GM21723 (cell line): ENCODE measurements at regions not wholly inside any gene's neighbourhood (a gene's known extent, or its start where the extent isn't known, plus 50 kb on each side); places are given as distances from the start of the nearest gene placed in this dataset.

Experiments
- ATAC-seq: cut with Tn5 transposase; IDR thresholded peaks from one replicate; pipeline ENCODE4 v1.9.1; 2021; ENCODE audit warnings: mild to moderate bottlenecking, moderate library complexity; ENCODE audit not compliant: unreplicated experiment

DNA sequence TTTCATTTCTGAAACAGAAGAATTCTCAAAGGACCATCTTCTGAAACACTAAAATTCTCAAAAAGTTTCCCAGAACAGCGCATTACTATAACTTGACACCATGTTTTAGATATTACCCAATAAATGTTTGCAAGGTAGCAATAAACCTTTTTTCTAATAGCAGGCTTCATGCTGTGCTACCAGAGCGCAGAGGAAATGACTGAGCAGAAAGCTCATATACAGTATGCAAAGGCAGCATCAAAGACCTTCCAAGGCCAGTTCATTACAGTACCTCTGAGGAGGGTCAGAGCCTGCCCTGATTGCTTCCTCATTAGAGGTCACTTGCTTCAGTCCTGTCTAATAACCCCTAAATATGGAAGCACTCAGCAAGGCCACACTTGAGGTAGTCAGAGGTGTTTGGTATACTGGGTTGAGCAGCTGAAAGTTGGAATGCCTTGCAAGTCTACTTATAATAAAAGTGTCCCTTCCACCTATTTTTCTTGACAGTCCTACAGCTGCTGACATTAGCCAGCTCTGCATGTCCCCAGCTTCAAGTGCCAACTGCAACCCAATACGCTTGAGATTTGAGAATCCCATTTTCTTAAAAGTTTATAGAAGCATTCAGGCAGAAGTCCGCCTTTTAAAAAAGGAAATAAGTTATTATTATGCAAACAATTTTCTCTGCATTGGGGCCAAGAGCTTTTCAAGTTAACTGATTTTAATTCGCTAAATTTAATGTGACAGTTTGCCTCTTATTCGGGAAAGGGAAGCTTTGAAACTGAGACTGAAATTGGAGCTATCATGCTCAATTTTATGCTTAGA lies 207.2 kb downstream of the ZC3H11B start:
- no peak for ATAC-seq

- ATAC-seq: no peak
Measured at GRCh38 chr1:219404629-219405028, 208.3 kb downstream of the ZC3H11B start.

- ATAC-seq: no peak
Measured at GRCh38 chr1:219402925-219403324, 210.0 kb downstream of the ZC3H11B start.

DNA sequence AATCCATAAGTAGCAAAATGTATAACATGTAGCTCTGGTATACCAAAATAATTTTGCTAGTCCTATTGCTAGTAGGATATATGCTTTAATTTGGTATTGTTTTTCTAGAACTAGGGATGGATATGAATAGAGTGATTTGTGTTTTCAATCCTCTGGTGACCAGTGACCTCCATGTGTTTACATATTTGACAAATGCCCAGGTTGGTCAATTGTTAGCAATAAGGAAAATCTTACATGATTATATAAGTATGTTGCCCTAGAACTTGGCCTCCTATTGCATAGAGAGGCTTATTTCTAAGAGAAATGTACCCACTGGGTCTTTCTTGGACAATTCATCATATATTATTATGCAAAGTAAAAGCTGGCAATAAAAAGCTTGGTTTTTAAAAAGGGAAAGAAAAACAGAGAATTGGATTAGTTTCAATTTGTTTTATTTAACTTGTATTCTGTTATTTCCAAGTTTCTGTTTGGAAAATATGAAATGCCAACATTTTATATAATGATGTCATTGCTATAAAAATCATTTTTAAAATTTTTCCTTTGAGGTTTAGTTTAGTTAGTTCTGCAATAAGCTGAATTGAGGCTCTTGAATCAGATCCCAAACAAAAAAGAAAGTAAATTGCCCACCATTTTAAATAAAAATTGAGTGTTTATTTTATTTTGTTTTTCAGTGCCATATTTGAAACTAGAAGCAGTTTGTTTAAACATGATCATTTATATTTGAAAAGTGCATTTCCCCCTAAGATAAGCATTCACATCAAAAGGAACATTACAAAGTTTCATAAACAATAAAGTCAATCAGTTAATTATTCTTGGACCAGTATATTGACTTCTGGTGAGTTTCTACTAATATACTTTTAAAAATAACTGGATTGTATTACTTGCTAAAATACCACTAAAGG lies 210.9 kb downstream of the ZC3H11B start:
- no peak for ATAC-seq

- no peak for ATAC-seq
Measured at GRCh38 chr1:219399446-219399845, 213.5 kb downstream of the ZC3H11B start.

DNA sequence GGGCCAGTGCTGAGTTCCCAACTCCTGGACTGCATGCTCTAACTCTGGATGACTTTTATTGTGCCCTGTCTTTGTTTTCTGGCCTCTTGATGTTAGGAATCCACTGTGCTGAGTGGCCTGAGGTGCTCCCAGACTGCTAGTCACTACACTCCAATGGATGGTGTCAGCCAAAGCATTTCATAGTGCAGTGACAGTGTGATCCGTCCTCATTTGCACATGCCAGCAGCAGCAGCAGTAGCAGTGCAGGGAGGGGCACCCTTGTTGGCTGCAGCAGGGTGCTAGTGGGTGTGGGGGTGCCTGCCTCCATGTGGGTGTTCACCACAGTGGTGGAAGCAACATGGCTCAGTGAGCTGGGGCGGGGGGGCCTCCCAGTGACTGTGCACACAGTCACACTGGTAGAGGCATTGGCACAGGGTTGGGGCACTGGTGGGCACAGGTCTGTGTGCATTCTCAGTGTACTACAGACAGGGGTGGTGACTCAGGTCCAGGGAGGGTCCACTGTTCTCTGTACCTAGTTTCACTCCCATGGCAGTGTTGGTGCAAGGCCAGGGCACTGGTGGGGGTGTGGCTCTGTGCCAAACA lies 214.0 kb downstream of the ZC3H11B start:
- ATAC-seq: no peak

DNA sequence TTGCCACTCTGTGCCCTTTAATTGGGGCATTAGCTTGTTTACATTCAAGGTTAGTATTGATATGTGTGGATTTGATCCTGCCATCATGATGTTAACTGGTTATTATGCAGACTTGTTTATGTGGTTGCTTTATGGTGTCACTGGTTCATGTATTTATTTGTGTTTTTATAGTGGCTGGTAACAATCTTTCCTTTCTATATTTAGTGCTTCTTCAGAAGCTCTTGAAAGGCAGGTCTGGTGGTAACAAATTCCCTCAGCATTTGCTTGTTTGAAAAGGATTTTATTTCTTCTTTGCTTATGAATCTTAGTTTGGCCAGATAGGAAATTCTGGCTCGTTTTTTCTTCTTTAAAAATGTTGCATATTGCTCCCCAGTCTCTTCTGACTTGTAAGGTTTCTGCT lies 215.4 kb downstream of the ZC3H11B start:
- ATAC-seq: no peak

- ATAC-seq: no peak
Measured at GRCh38 chr1:219391297-219391696, 217.6 kb downstream of the LYPLAL1 start.

GRCh38 chr1:219387211-219387610 lies 213.5 kb downstream of the LYPLAL1 start:
- no peak for ATAC-seq

DNA sequence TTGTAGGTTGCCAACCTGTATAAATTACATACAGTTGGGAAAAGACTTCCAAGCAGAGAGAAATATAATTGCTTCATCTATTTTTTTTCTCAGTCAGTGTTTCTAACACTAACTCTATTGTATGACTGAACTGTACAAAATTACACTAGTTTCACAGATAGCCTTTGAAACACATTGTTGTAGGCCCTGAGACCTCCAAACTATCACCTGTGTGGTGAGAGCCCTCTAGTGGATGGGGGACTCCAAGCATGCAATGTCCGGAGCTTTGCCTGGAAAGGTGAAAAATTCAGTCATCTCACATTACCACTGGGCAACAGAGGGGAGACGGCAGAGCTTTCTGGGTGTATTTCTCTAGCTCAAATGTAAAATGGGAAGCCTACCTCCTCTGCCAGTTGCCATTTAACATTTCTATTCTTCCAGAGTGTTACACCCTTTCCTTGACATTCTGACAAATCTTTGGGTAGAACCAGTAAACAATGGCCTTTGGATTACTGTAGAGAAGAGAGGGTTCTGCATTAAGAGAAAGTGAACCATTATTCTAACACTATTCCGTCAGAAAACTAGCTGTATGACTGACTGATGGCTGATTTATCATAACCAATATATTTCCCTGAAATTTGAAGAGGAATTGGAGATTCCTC lies 212.2 kb downstream of the LYPLAL1 start:
- ATAC-seq: peak; percentile 97

DNA sequence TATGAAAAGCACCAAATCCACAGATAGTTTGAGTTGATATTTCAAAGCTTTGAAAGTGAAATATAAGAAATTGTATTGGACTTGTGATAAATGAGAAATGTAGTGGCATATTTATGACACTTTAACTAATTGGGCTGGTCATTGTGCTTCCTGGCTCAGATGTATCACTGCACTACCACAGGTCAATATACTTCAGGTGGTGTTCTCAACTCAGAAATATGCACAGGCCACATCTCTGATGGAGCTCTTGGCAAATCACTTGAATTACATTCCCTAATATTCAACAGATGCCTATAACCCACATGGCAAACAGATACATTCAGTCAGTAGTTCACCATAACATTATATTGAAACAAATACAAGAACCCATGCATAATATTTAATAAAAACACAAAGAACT lies 209.6 kb downstream of the LYPLAL1 start:
- ATAC-seq: no peak

DNA sequence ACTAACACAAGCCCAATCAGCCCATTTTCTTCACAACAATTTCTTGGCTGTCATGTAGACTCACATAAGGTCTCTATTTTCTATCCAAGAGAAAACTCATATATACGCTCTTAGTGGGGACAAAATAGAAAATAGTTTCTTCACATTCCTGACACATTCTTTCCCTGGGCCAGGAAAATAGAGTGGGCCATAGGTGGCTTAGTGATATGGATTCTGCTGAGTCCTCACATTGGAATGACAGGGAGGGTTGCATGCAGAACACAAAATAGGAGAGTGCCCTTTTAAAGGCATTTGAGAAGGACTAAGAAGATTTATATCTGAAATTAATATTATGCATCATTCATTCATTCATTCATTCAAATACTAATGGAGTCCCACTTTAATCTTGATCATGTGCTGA lies 207.7 kb downstream of the LYPLAL1 start:
- no peak for ATAC-seq

DNA sequence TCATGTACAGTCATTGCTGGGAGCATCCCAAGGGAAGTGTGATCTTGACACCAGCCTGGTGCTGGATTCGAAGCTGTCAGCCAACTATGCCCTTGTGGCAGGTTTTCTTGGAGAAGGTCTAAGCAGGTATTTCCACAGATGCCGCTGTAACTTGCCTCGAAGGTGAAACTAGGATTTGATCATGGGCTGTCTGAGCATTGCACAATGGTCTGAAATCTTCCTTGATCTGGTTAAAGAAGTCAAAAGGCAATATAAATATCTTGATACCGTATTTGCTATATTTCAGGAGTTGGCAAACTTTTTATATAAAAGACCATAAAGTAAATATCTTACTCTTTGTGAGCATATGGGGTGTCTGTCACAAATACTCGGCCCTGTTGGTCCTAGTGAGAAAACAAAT lies 206.8 kb downstream of the LYPLAL1 start:
- ATAC-seq: no peak

- ATAC-seq: no peak
Measured at GRCh38 chr1:219379691-219380090, 206.0 kb downstream of the LYPLAL1 start.

DNA sequence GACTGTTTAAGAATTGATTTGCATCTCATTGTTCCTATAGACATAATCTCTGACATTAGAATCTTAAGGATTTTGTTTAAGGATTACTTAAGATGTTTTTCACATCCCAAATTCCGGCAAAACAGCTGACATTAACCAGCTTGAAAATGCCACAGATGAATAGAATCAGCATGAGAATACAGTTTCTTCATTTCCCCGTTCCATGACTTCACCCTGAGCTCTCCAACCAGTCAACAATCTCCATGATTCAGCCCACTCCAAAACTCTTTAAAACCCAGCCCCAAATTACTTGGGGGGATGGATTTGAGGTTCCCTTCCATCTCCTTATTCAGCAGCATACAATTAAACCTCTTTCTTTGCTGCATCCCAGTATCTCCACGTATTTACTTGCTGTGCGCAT lies 201.0 kb downstream of the LYPLAL1 start:
- ATAC-seq: no peak

DNA sequence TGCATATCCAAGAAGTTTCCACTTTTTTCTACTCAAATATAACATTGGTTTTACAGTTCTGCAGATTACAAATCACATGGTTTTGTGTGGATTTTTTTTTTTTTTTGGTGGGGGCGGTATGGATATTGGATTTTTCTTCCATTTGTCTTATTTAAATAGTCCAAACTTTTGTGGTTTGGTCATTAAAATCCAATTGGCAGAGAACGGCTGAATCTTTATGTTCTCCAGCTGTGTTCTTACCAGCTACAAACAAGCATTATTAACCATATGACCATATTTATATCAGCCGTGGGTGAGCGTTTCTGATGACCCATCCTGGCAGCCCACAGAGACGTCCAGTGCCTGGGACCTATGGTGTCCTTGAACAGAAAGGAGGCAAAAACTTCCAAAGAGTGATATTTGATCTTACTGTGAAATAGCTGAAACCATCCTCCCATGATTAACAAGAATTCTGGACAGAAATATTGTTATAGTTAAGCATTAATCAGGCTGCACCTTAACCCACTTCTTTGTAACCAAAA lies 200.4 kb downstream of the LYPLAL1 start:
- no peak for ATAC-seq

GRCh38 chr1:219373616-219373935 lies 199.9 kb downstream of the LYPLAL1 start:
- no peak for ATAC-seq

DNA sequence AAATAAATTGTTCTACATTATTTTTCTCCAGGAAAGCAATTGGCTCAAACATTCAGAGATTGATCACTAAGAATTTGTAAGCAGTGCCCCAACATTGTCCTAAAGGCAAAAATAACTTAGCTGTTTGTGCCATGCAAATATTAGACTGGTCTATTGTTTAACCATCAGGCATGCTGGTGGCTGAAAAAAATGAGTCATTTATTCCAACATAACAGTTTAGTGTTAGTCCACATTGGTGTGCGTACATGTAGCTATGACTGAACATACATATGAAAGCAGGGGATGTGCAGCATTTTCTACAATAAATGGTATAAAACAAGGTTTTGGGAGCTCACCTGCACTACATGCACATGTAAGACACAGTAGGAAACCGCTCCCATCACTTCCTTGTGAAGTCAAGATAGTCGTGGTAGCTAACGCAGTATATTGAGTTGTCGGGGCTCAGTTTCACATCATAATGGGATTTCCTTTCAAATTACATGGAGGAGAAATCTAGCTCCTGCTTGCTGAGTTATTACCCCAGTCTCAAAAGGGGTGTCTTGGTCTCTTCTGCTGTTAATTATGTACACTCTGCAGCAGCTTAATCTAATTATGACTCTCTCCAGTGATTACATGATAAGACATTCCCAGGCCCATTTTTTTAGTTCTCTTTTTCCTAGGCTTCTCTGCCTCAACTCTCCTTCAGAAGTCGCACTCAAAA lies 199.4 kb downstream of the LYPLAL1 start:
- ATAC-seq: no peak

- ATAC-seq: no peak
Measured at GRCh38 chr1:219371471-219371870, 197.8 kb downstream of the LYPLAL1 start.

GRCh38 chr1:219367496-219367895 lies 193.8 kb downstream of the LYPLAL1 start:
- no peak for ATAC-seq

- no peak for ATAC-seq
Measured at GRCh38 chr1:219365451-219365850, 191.8 kb downstream of the LYPLAL1 start.
